ENCODE measurements at regions not wholly inside any gene's neighbourhood (a gene's known extent, or its start where the extent isn't known, plus 50 kb on each side); places are given as distances from the start of the nearest gene placed in this dataset.

DNA sequence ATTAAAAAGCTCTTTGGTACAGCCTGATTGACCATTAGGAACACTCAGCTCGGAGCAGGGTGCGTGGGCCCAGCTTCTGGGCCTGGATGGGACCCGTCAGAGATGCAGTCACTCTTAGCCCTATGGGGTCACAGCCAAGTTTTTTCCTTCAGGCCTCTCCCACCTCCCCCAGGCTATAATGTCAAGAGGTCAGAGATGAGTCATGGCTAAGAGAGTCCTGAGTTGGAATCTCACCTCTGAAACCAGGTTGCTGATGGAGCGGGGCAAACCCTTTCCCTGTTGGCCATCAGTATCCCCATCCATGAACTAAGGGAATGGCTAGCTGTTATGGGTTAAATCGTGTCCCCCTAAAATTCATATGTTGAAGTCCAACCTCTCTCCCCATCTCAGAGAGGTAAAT lies 195.9 kb upstream of the POU3F1 start:
- no peak for TF ChIP-seq EP300 (conservative IDR thresholded peaks at IDR 0.05; ENCODE audit: poor library complexity, severe bottlenecking)
- TF ChIP-seq, protein P1, sequence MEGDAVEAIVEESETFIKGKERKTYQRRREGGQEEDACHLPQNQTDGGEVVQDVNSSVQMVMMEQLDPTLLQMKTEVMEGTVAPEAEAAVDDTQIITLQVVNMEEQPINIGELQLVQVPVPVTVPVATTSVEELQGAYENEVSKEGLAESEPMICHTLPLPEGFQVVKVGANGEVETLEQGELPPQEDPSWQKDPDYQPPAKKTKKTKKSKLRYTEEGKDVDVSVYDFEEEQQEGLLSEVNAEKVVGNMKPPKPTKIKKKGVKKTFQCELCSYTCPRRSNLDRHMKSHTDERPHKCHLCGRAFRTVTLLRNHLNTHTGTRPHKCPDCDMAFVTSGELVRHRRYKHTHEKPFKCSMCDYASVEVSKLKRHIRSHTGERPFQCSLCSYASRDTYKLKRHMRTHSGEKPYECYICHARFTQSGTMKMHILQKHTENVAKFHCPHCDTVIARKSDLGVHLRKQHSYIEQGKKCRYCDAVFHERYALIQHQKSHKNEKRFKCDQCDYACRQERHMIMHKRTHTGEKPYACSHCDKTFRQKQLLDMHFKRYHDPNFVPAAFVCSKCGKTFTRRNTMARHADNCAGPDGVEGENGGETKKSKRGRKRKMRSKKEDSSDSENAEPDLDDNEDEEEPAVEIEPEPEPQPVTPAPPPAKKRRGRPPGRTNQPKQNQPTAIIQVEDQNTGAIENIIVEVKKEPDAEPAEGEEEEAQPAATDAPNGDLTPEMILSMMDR (IDR thresholded peaks at IDR 0.05; ENCODE audit: poor library complexity, severe bottlenecking), result no peak
- TF ChIP-seq REST (IDR thresholded peaks at IDR 0.05; ENCODE audit: borderline replicate concordance), result no peak
- no peak for TF ChIP-seq TAF1 (IDR thresholded peaks at IDR 0.05; ENCODE audit: low read depth)
- no peak for TF ChIP-seq POLR2AphosphoS5 (IDR thresholded peaks at IDR 0.05)
- no peak for TF ChIP-seq EZH2 (IDR thresholded peaks at IDR 0.05; ENCODE audit: borderline replicate concordance, insufficient read depth, low read length, poor library complexity, severe bottlenecking)
- TF ChIP-seq SMC3 (conservative IDR thresholded peaks at IDR 0.05; ENCODE audit: poor library complexity), result no peak

Measured in neural cell (in vitro differentiated cells).